Endothelial cell of umbilical vein (primary cell): ENCODE measurements at regions not wholly inside any gene's neighbourhood (a gene's known extent, or its start where the extent isn't known, plus 50 kb on each side); places are given as distances from the start of the nearest gene placed in this dataset.

Experiments
- BruUV-seq: library from RNA; stranded (reverse); fragments of 400-500 nt; replicated peaks from 2 replicates; lab custom pipeline; 2021; lab: Mats Ljungman, UMichigan
- CTCF ChIA-PET: fragments of 300-600, 350-600 bp; sonication (Branson Sonifier 250); formaldehyde crosslinking; loops from one replicate; lab custom pipeline; 2021; ENCODE audit warnings: antibody characterized with exemption, inconsistent platforms; lab: Charles Lee
- POLR2A ChIA-PET: fragments of 300-600, 350-600 bp; sonication (Branson Sonifier 250); formaldehyde crosslinking; loops from one replicate; lab custom pipeline; 2021; ENCODE audit warnings: antibody characterized with exemption, inconsistent platforms; lab: Charles Lee
- DNase-seq: peaks from one replicate; pipeline ENCODE4 v3.0.0-alpha.2; 2011; ENCODE audit warnings: low read depth, low spot score
- FAIRE-seq: peaks from 2 replicates; lab custom pipeline; 2011; peaks lifted over from hg19 to GRCh38; lab: Jason Lieb, UNC
- H2AFZ ChIP-seq: 2 replicates; pipeline ENCODE4 v1.6.0; 2012; ENCODE audit warnings: low read depth, low read length, control low read depth, inconsistent platforms
- H3K27ac ChIP-seq: 2 replicates; pipeline ENCODE4 v1.5.1; 2011; ENCODE audit warnings: low read depth, mild to moderate bottlenecking, control low read depth, low read length, moderate library complexity; ENCODE audit not compliant: insufficient read depth
- H3K27me3 ChIP-seq, 2 experiments: 2 replicates each; pipeline versions ENCODE4 v1.6.0 to v1.6.1; 2011; ENCODE audit warnings: low read length in 2 of 2, mixed read lengths in 1 of 2; ENCODE audit not compliant: control insufficient read depth in 2 of 2, insufficient read depth in 2 of 2
- H3K36me3 ChIP-seq, 2 experiments: 2 replicates in 1 of 2; 3 replicates in 1 of 2; pipeline ENCODE4 v1.5.1; 2011; ENCODE audit warnings: low read length in 2 of 2, mild to moderate bottlenecking in 1 of 2, moderate library complexity in 1 of 2; ENCODE audit not compliant: control insufficient read depth in 2 of 2, insufficient read depth in 2 of 2; ENCODE audit errors: extremely low read depth in 1 of 2
- H3K4me1 ChIP-seq: 3 replicates; pipeline ENCODE4 v1.5.1; 2011; ENCODE audit warnings: mild to moderate bottlenecking, low read length; ENCODE audit not compliant: control insufficient read depth, insufficient read depth; ENCODE audit errors: extremely low read depth
- H3K4me2 ChIP-seq: 2 replicates; pipeline ENCODE4 v1.6.1; 2011; ENCODE audit warnings: low read length, control low read depth, mixed read lengths; ENCODE audit not compliant: insufficient read depth
- H3K4me3 ChIP-seq, 3 experiments: fragments of 200-600 bp in 1 of 3; sonication (generic), shearing (Covaris generic) in 1 of 3; replicated peaks in 1 of 3; 2 replicates each; pipeline ENCODE4 v1.5.1; 2011 to 2016; ENCODE audit warnings: control low read depth in 3 of 3, low read length in 3 of 3, mild to moderate bottlenecking in 2 of 3, inconsistent platforms in 1 of 3, low read depth in 1 of 3, moderate library complexity in 1 of 3; ENCODE audit not compliant: insufficient read depth in 1 of 3
- H3K79me2 ChIP-seq: 2 replicates; pipeline ENCODE4 v1.6.0; 2012; ENCODE audit warnings: low read length, inconsistent platforms; ENCODE audit not compliant: control insufficient read depth, insufficient read depth
- H3K9ac ChIP-seq: replicated peaks from 2 replicates; pipeline ENCODE3; 2011; ENCODE audit warnings: low read length, control low read depth; ENCODE audit not compliant: insufficient read depth; ENCODE audit errors: extremely low read depth
- H3K9me1 ChIP-seq: replicated peaks from 3 replicates; pipeline ENCODE4 v1.6.0; 2011; ENCODE audit warnings: mild to moderate bottlenecking, low read length; ENCODE audit not compliant: control insufficient read depth, insufficient read depth; ENCODE audit errors: extremely low read depth
- H3K9me3 ChIP-seq: replicated peaks from 2 replicates; pipeline ENCODE4 v1.5.1; 2012; ENCODE audit warnings: low read length, inconsistent platforms; ENCODE audit not compliant: control insufficient read depth, insufficient read depth
- H4K20me1 ChIP-seq: replicated peaks from 2 replicates; pipeline ENCODE3; 2011; ENCODE audit warnings: mild to moderate bottlenecking, low read length; ENCODE audit not compliant: control insufficient read depth, insufficient read depth; ENCODE audit errors: extremely low read depth
- CTCF ChIP-seq, 2 donors: IDR thresholded peaks; 1 replicate in 1 of 2; 2 replicates in 1 of 2; pipeline ENCODE4 v1.5.1; 2011; ENCODE audit warnings: low read length in 2 of 2, mild to moderate bottlenecking in 2 of 2, moderate library complexity in 2 of 2, control low read depth in 1 of 2, inconsistent platforms in 1 of 2, low read depth in 1 of 2; ENCODE audit not compliant: insufficient read depth in 1 of 2; ENCODE audit errors: extremely low read depth in 1 of 2
- EZH2 ChIP-seq: IDR thresholded peaks from 2 replicates; pipeline ENCODE4 v1.6.1; 2012; ENCODE audit warnings: borderline replicate concordance, low read depth, mild to moderate bottlenecking, moderate library complexity, low read length, inconsistent platforms; ENCODE audit not compliant: severe bottlenecking
- FOS ChIP-seq: IDR thresholded peaks from 2 replicates; pipeline ENCODE4 v1.6.1; 2011; ENCODE audit warnings: mild to moderate bottlenecking, low read length, moderate library complexity, borderline replicate concordance; ENCODE audit not compliant: insufficient read depth
- GATA2 ChIP-seq: IDR thresholded peaks from 2 replicates; pipeline ENCODE4 v1.7.0; 2011; ENCODE audit warnings: low read depth, mild to moderate bottlenecking, moderate library complexity, mixed read lengths, low read length; ENCODE audit not compliant: insufficient read length, insufficient read depth
- JUN ChIP-seq: IDR thresholded peaks from 2 replicates; pipeline ENCODE4 v1.6.1; 2011; ENCODE audit warnings: borderline replicate concordance, low read depth; ENCODE audit not compliant: insufficient read length, insufficient read depth
- MYC ChIP-seq: IDR thresholded peaks from one replicate; pipeline ENCODE4 v1.6.1; 2011; ENCODE audit warnings: mild to moderate bottlenecking, low read depth, low read length
- POLR2A ChIP-seq: IDR thresholded peaks from 2 replicates; pipeline ENCODE4 v1.6.1; 2012; ENCODE audit warnings: low read depth, mild to moderate bottlenecking, control low read depth, low read length
- POLR2AphosphoS5 ChIP-seq: IDR thresholded peaks from 2 replicates; pipeline ENCODE4 v1.6.1; 2012; ENCODE audit warnings: low read depth, mild to moderate bottlenecking, control low read depth, low read length, moderate library complexity; ENCODE audit not compliant: insufficient read depth
- dilution Hi-C: fragments of 300-500 bp; cut with MboI; formaldehyde crosslinking; loops from one replicate; pipeline ENCODE4 v1.15.0; 2019; ENCODE audit warnings: low sequenced_read_pairs; ENCODE audit not compliant: extremely low pct_ligation_motif_present
- intact Hi-C: fragments of 100-400 bp; cut with micrococcal nuclease; formaldehyde crosslinking; loops from one replicate; pipeline ENCODE4 v1.10.0; 2022
- TF ChIP-seq, protein P1 (sequence below): IDR thresholded peaks from 2 replicates; pipeline ENCODE4 v1.6.1; 2011; ENCODE audit not compliant: insufficient read depth, insufficient read length

DNA sequence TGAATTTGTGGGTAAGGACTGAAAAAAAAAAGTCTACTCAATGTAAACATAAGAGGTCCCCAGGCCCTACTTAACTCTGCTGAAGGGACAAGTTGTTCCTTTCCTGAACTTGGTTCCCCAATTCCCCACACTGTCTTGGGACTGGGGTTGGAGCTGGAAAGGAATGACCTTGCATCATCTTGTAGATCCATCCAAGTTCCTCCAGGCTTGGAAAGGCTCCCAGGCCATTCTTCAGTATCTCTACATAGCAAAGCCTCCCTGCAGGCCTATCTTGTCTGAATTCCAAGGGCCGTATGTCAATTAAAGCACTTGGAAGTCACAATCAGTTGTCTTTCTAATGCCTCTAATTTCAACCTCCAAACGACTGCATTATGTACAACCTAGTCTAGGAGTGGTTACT lies 361.2 kb downstream of the TMEM135 start:
- intact Hi-C loops (no loop called here), dilution Hi-C loops (no loop called here)
- no TSS peak for BruUV-seq
- TF ChIP-seq JUN (no peak), FOS (no peak), CTCF (IDR thresholded peaks at IDR 0.05; ENCODE audit: extremely low read depth in 1 of 2, insufficient read depth in 1 of 2, low read depth in 1 of 2, low read length in 2 of 2) (no peak), EZH2 (no peak), GATA2 (no peak), POLR2A (no peak), POLR2AphosphoS5 (no peak), MYC (no peak)
- TF ChIP-seq, protein P1, sequence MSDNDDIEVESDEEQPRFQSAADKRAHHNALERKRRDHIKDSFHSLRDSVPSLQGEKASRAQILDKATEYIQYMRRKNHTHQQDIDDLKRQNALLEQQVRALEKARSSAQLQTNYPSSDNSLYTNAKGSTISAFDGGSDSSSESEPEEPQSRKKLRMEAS: no peak
- Histone ChIP-seq H4K20me1 (no peaks in the 10 kb centered on the region), H3K79me2 (no peaks in the 10 kb centered on the region), H3K4me2 (no peak overlapping the region), H3K9ac (no peak overlapping the region), H2AFZ (no peak overlapping the region), H3K4me3 (no peak overlapping the region), H3K9me3 (no peaks in the 10 kb centered on the region), H3K27ac (no peak overlapping the region), H3K36me3 (no peaks in the 10 kb centered on the region), H3K9me1 (no peaks in the 10 kb centered on the region), H3K4me1 (no peaks in the 10 kb centered on the region), H3K27me3 (no peaks in the 10 kb centered on the region)
- DNase-seq: no peak
- ChIA-PET CTCF (interaction anchor here (0.6 to 2.7 kb wide), 3 partner anchors 10 to 92 kb away, joined by 3 to 7 read pairs (median 7); no protein-coding TSS in a partner anchor), POLR2A (no interaction called here)
- no peak for FAIRE-seq
